ENCODE measurements at regions not wholly inside any gene's neighbourhood (a gene's known extent, or its start where the extent isn't known, plus 50 kb on each side); places are given as distances from the start of the nearest gene placed in this dataset.
"Not testable (repeated sequence)": the region's sequence is repeated elsewhere in the genome, so short reads cannot be mapped to it uniquely, and the experiment has no call there.

- DNase-seq = no peak
Measured at GRCh38 chr9:81430727-81431126, 258.6 kb downstream of the TLE1 start.

- no peak for DNase-seq
Measured at GRCh38 chr9:81427870-81428269, 261.5 kb downstream of the TLE1 start.

- DNase-seq = no peak
Measured at GRCh38 chr9:81424431-81424830, 264.9 kb downstream of the TLE1 start.

- DNase-seq = no peak
Measured at GRCh38 chr9:81423589-81424326, 265.6 kb downstream of the TLE1 start.

- not testable (repeated sequence) for DNase-seq
Measured at GRCh38 chr9:81421090-81421489, 268.3 kb downstream of the TLE1 start.

- no peak for DNase-seq
Measured at GRCh38 chr9:81420024-81420423, 269.3 kb downstream of the TLE1 start.

GRCh38 chr9:81417941-81418340, 271.4 kb downstream of the TLE1 start:
- DNase-seq = no peak

- no peak for DNase-seq
Measured at GRCh38 chr9:81417299-81417675, 272.1 kb downstream of the TLE1 start.

- no peak for DNase-seq
Measured at GRCh38 chr9:81416476-81417298, 272.7 kb downstream of the TLE1 start.

- DNase-seq = no peak
Measured at GRCh38 chr9:81414836-81415235, 274.5 kb downstream of the TLE1 start.

GRCh38 chr9:81411961-81412360, 277.4 kb downstream of the TLE1 start:
- no peak for DNase-seq

GRCh38 chr9:81410201-81410600, 279.1 kb downstream of the TLE1 start:
- no peak for DNase-seq

GRCh38 chr9:81408951-81409350, 280.4 kb downstream of the TLE1 start:
- DNase-seq = no peak

- no peak for DNase-seq
Measured at GRCh38 chr9:81404931-81405598, 284.3 kb downstream of the TLE1 start.

GRCh38 chr9:81397481-81398381, 291.6 kb downstream of the TLE1 start:
- DNase-seq = peak; percentile 80

- no peak for DNase-seq
Measured at GRCh38 chr9:81396528-81396927, 292.8 kb downstream of the TLE1 start.

- DNase-seq = no peak
Measured at GRCh38 chr9:81395676-81396054, 293.7 kb downstream of the TLE1 start.

GRCh38 chr9:81394881-81395675, 294.3 kb downstream of the TLE1 start:
- DNase-seq = no peak

GRCh38 chr9:81393985-81394811, 295.1 kb downstream of the TLE1 start:
- peak; percentile 73 for DNase-seq

- DNase-seq = no peak
Measured at GRCh38 chr9:81391457-81391825, 297.9 kb downstream of the TLE1 start.
